ENCODE measurements at regions not wholly inside any gene's neighbourhood (a gene's known extent, or its start where the extent isn't known, plus 50 kb on each side); places are given as distances from the start of the nearest gene placed in this dataset.

- TF ChIP-seq CTCF (IDR thresholded peaks at IDR 0.05; ENCODE audit: low read depth, low read length) = no peak
- in situ Hi-C loops (cut with HindIII; ENCODE audit: low sequenced_read_pairs) = no loop called here
- no peak for DNase-seq (ENCODE audit: low read depth, low spot score)
- no peak overlapping the region for H3K4me3 ChIP-seq (ENCODE audit: low read depth, low read length)
These were observed 1632.6 kb downstream of the SUCLG1 start for GRCh38 chr2:82826437-82826836.

- no peak for TF ChIP-seq CTCF (IDR thresholded peaks at IDR 0.05; ENCODE audit: low read depth, low read length)
- DNase-seq (ENCODE audit: low read depth, low spot score) = no peak
- in situ Hi-C loops (cut with HindIII; ENCODE audit: low sequenced_read_pairs) = no loop called here
- H3K4me3 ChIP-seq (ENCODE audit: low read depth, low read length) = no peak overlapping the region
These were observed 1633.5 kb downstream of the SUCLG1 start for GRCh38 chr2:82825410-82826090.

GRCh38 chr2:82823892-82824291 lies 1635.2 kb downstream of the SUCLG1 start:
- in situ Hi-C loops (cut with HindIII; ENCODE audit: low sequenced_read_pairs) = no loop called here
- no peak for DNase-seq (ENCODE audit: low read depth, low spot score)
- no peak overlapping the region for H3K4me3 ChIP-seq (ENCODE audit: low read depth, low read length)
- TF ChIP-seq CTCF (IDR thresholded peaks at IDR 0.05; ENCODE audit: low read depth, low read length) = no peak

GRCh38 chr2:82819951-82820350 lies 1639.1 kb downstream of the SUCLG1 start:
- no peak for TF ChIP-seq CTCF (IDR thresholded peaks at IDR 0.05; ENCODE audit: low read depth, low read length)

GRCh38 chr2:82814146-82814545 lies 1644.9 kb downstream of the SUCLG1 start:
- in situ Hi-C loops (cut with HindIII; ENCODE audit: low sequenced_read_pairs) = no loop called here
- no peak for DNase-seq (ENCODE audit: low read depth, low spot score)
- no peak for TF ChIP-seq CTCF (IDR thresholded peaks at IDR 0.05; ENCODE audit: low read depth, low read length)
- H3K4me3 ChIP-seq (ENCODE audit: low read depth, low read length) = no peak overlapping the region

More at GRCh38 chr2:82819951-82820350, 1639.1 kb downstream of the SUCLG1 start:
- H3K4me3 ChIP-seq (ENCODE audit: low read depth, low read length) = no peak overlapping the region
- no peak for DNase-seq (ENCODE audit: low read depth, low spot score)
- in situ Hi-C loops (cut with HindIII; ENCODE audit: low sequenced_read_pairs) = no loop called here

- no peak for TF ChIP-seq CTCF (IDR thresholded peaks at IDR 0.05; ENCODE audit: low read depth, low read length)
- in situ Hi-C loops (cut with HindIII; ENCODE audit: low sequenced_read_pairs) = no loop called here
- no peak overlapping the region for H3K4me3 ChIP-seq (ENCODE audit: low read depth, low read length)
- DNase-seq (ENCODE audit: low read depth, low spot score) = no peak
These were observed 1647.1 kb downstream of the SUCLG1 start for GRCh38 chr2:82811946-82812345.

Measured in astrocyte of the spinal cord (primary cell).